ENCODE measurements at regions not wholly inside any gene's neighbourhood (a gene's known extent, or its start where the extent isn't known, plus 50 kb on each side); places are given as distances from the start of the nearest gene placed in this dataset.

- TF ChIP-seq EZH2 (IDR thresholded peaks at IDR 0.05; ENCODE audit: borderline replicate concordance), result no peak
- no peak for TF ChIP-seq EZH2phosphoT487 (IDR thresholded peaks at IDR 0.05; ENCODE audit: low read depth, severe bottlenecking, unreplicated experiment)
Observed at GRCh38 chr1:112144733-112145426, 155.4 kb upstream of the KCND3 start.

Data from hepatocyte (in vitro differentiated cells).